Endodermal cell (in vitro differentiated cells): ENCODE measurements at regions not wholly inside any gene's neighbourhood (a gene's known extent, or its start where the extent isn't known, plus 50 kb on each side); places are given as distances from the start of the nearest gene placed in this dataset.

Source experiments
- DNase-seq: peaks from one replicate; pipeline ENCODE4 v3.0.0-alpha.2; 2017
- H3K27ac ChIP-seq: 2 replicates; pipeline ENCODE4 v1.5.1; 2013; ENCODE audit warnings: mild to moderate bottlenecking, low read depth, low read length, moderate library complexity
- H3K27me3 ChIP-seq: 2 replicates; pipeline ENCODE4 v1.6.1; 2013; ENCODE audit warnings: mild to moderate bottlenecking, low read length, moderate library complexity; ENCODE audit not compliant: insufficient read depth, control insufficient read depth, poor library complexity, severe bottlenecking
- H3K36me3 ChIP-seq: 2 replicates; pipeline ENCODE4 v1.7.0; 2013; ENCODE audit warnings: mild to moderate bottlenecking, low read length, moderate library complexity; ENCODE audit not compliant: control insufficient read depth, insufficient read depth
- H3K4me1 ChIP-seq: one replicate; pipeline ENCODE4 v1.7.0; 2013; ENCODE audit warnings: low read length; ENCODE audit not compliant: control insufficient read depth, insufficient read depth
- H3K4me3 ChIP-seq: 2 replicates; pipeline ENCODE4 v1.5.1; 2013; ENCODE audit warnings: mild to moderate bottlenecking, low read length, moderate library complexity
- H3K9ac ChIP-seq: 2 replicates; pipeline ENCODE4 v1.6.1; 2013; ENCODE audit warnings: mild to moderate bottlenecking, low read length, moderate library complexity; ENCODE audit not compliant: poor library complexity, severe bottlenecking; ENCODE audit errors: extremely low read depth
- H3K9me3 ChIP-seq: 2 replicates; pipeline ENCODE4 v1.6.1; 2013; ENCODE audit warnings: mild to moderate bottlenecking, low read length, moderate library complexity; ENCODE audit not compliant: control insufficient read depth
- H3K27ac Mint-ChIP-seq: 2 replicates; pipeline ENCODE4 v1.8.0; 2020; ENCODE audit warnings: mixed read lengths
- H3K27me3 Mint-ChIP-seq: 2 replicates; pipeline ENCODE4 v1.8.0; 2021; ENCODE audit warnings: mild to moderate bottlenecking, mixed read lengths; ENCODE audit not compliant: insufficient read depth
- H3K36me3 Mint-ChIP-seq: 2 replicates; pipeline ENCODE4 v1.8.0; 2020; ENCODE audit warnings: low read depth, mixed read lengths
- H3K4me1 Mint-ChIP-seq: 2 replicates; pipeline ENCODE4 v1.8.0; 2020; ENCODE audit warnings: mixed read lengths
- H3K4me3 Mint-ChIP-seq: 2 replicates; pipeline ENCODE4 v1.8.0; 2020; ENCODE audit warnings: mild to moderate bottlenecking, moderate library complexity, mixed read lengths
- H3K9me3 Mint-ChIP-seq: 2 replicates; pipeline ENCODE4 v1.8.0; 2020; ENCODE audit warnings: mild to moderate bottlenecking, mixed read lengths
- CTCF ChIP-seq: fragments of 200-600 bp; sonication (generic); conservative IDR thresholded peaks from 2 replicates; pipeline ENCODE4 v1.5.0; 2021; ENCODE audit warnings: antibody characterized with exemption, mild to moderate bottlenecking
- WGBS, 2 experiments: methylation state at CpG; one replicate each; pipeline versions ENCODE4 v1.1.5 to v1.1.7; 2013; ENCODE audit warnings: missing lambda C conversion rate in 2 of 2, mixed read lengths in 1 of 2; ENCODE audit not compliant: insufficient coverage in 1 of 2, insufficient read length in 1 of 2; 5-methylcytosine and 5-hydroxymethylcytosine counted together

DNA sequence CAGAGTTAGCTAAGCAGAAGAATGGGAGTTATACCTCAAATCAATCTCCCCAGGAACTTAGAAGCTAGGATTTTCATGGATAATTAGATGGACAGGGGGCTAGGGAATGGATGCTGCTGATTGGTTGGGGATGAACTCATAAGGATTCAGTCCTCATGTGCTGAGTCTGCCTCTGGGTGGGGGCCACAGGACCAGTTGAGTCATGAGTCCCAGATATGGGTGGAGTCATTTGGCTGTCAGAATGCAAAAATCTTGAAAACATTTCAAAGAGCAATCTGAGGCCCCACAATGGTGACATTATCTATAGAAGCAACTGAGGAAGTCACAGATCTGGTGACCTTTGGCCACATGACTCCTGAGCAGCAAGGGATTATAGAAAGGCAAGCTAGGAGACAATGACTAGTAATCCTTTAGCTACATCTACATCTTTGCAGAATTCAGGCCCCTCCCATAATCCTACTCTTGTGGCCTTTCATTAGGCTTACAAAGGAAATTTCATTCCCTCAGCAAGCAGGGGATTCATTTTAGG is 82.6 kb upstream of the CCL2 start:
- no peaks in the 10 kb centered on the region for H3K36me3 ChIP-seq
- no peak overlapping the region for H3K9ac ChIP-seq
- H3K4me3 ChIP-seq: peak overlapping the region; percentile 59
- H3K4me1 ChIP-seq: peaks cover 5% of the 10 kb centered on the region
- H3K9me3 ChIP-seq: peaks cover 31% of the 10 kb centered on the region
- no peaks in the 10 kb centered on the region for H3K27me3 Mint-ChIP-seq
- TF ChIP-seq CTCF: no peak
- no peak overlapping the region for H3K27ac Mint-ChIP-seq
- DNase-seq: no peak
- peaks cover 20% of the 10 kb centered on the region for H3K9me3 Mint-ChIP-seq
- no peak overlapping the region for H3K27ac ChIP-seq
- peaks cover 44% of the 10 kb centered on the region for H3K36me3 Mint-ChIP-seq
- no peak overlapping the region for H3K4me3 Mint-ChIP-seq
- peaks cover 11% of the 10 kb centered on the region for H3K4me1 Mint-ChIP-seq
- no peaks in the 10 kb centered on the region for H3K27me3 ChIP-seq

DNA sequence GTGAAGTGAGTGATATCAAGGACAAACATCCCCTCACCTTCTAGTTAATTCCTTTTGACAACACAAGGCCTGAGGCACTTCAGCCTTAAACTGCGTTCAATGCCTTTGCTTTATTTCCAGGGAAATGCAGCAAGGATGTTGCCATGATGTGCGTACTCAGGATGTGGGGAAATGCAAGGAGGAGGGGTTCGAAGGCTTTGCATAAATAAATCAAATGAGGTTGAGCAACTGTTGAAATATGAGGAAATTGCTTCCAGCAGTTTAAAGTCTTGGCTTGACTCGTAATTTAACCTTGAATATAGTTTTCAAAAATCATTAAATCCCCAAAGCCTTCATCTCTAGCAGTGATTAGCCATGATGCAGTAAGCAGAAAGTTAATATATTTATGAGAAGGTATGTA is 81.8 kb upstream of the CCL2 start:
- Histone ChIP-seq H3K36me3 (no peaks in the 10 kb centered on the region), H3K4me1 (peaks cover 11% of the 10 kb centered on the region), H3K27me3 (no peaks in the 10 kb centered on the region), H3K9me3 (peaks cover 31% of the 10 kb centered on the region), H3K27ac (no peak overlapping the region), H3K4me3 (no peak overlapping the region), H3K9ac (no peak overlapping the region)
- Mint-ChIP-seq H3K4me3 (no peak overlapping the region), H3K27me3 (no peaks in the 10 kb centered on the region), H3K36me3 (peaks cover 47% of the 10 kb centered on the region), H3K9me3 (peaks cover 20% of the 10 kb centered on the region), H3K4me1 (peaks cover 18% of the 10 kb centered on the region), H3K27ac (no peak overlapping the region)
- DNase-seq: no peak
- no peak for TF ChIP-seq CTCF
- 58 to 77% methylated on average over 3 to 4 of the region's 4 CpGs for WGBS, 2 experiments

DNA sequence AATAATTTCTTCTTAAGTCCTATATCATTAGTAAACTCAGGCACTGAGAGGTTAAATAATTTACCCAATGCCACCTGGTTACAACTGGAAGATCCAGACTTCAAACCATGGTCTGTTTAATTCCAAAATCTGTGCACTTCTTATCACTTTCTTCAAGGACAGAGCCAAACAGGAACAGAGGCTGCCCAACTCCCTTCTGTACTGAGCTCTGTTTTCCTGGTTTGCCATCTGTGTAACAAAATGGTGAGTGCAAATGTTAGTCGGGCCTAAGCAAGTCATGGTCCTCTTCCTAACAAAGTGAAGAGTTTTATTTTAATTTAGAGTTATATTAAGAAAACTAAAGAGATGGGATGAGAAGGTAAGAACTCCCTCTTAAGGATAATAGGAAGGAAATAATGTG is 80.6 kb upstream of the CCL2 start:
- Mint-ChIP-seq H3K4me1 (peaks cover 26% of the 10 kb centered on the region), H3K9me3 (peaks cover 20% of the 10 kb centered on the region), H3K36me3 (peaks cover 47% of the 10 kb centered on the region), H3K27me3 (no peaks in the 10 kb centered on the region), H3K4me3 (no peak overlapping the region), H3K27ac (no peak overlapping the region)
- Histone ChIP-seq H3K36me3 (no peaks in the 10 kb centered on the region), H3K4me1 (peaks cover 14% of the 10 kb centered on the region), H3K9me3 (peaks cover 31% of the 10 kb centered on the region), H3K27me3 (no peaks in the 10 kb centered on the region), H3K9ac (no peak overlapping the region), H3K4me3 (no peak overlapping the region), H3K27ac (no peak overlapping the region)
- TF ChIP-seq CTCF: no peak
- WGBS, 2 experiments: 80 to 90% methylated on average over 1 of the region's 1 CpG
- DNase-seq: no peak
